ENCODE measurements at regions not wholly inside any gene's neighbourhood (a gene's known extent, or its start where the extent isn't known, plus 50 kb on each side); places are given as distances from the start of the nearest gene placed in this dataset.
"Not testable (repeated sequence)": the region's sequence is repeated elsewhere in the genome, so short reads cannot be mapped to it uniquely, and the experiment has no call there.

GRCh38 chr6:168376811-168377483 is 57.4 kb upstream of the DACT2 start:
- TF ChIP-seq, protein P1, sequence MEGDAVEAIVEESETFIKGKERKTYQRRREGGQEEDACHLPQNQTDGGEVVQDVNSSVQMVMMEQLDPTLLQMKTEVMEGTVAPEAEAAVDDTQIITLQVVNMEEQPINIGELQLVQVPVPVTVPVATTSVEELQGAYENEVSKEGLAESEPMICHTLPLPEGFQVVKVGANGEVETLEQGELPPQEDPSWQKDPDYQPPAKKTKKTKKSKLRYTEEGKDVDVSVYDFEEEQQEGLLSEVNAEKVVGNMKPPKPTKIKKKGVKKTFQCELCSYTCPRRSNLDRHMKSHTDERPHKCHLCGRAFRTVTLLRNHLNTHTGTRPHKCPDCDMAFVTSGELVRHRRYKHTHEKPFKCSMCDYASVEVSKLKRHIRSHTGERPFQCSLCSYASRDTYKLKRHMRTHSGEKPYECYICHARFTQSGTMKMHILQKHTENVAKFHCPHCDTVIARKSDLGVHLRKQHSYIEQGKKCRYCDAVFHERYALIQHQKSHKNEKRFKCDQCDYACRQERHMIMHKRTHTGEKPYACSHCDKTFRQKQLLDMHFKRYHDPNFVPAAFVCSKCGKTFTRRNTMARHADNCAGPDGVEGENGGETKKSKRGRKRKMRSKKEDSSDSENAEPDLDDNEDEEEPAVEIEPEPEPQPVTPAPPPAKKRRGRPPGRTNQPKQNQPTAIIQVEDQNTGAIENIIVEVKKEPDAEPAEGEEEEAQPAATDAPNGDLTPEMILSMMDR (IDR thresholded peaks at IDR 0.05; ENCODE audit: insufficient read depth, low read depth, low read length), result no peak
- Histone ChIP-seq H3K27me3 (ENCODE audit: control insufficient read depth, insufficient read depth, low read length) (no peaks in the 10 kb centered on the region), H3K4me3 (ENCODE audit: low read depth, low read length) (no peak overlapping the region), H3K36me3 (ENCODE audit: control insufficient read depth, insufficient read depth, low read length) (no peaks in the 10 kb centered on the region)
- CTCF ChIA-PET, result no interaction called here
- POLR2A ChIA-PET, result no interaction called here
- no peak for DNase-seq (ENCODE audit: low read depth)

- DNase-seq (ENCODE audit: low read depth), result no peak
- Histone ChIP-seq H3K36me3 (ENCODE audit: control insufficient read depth, insufficient read depth, low read length) (no peaks in the 10 kb centered on the region), H3K27me3 (ENCODE audit: control insufficient read depth, insufficient read depth, low read length) (no peaks in the 10 kb centered on the region), H3K4me3 (ENCODE audit: low read depth, low read length) (no peak overlapping the region)
- TF ChIP-seq, protein P1 (IDR thresholded peaks at IDR 0.05; ENCODE audit: insufficient read depth, low read depth, low read length), result no peak
- CTCF ChIA-PET, result no interaction called here
- POLR2A ChIA-PET, result no interaction called here
These were observed 57.9 kb upstream of the DACT2 start for GRCh38 chr6:168377484-168377855.

- DNase-seq (ENCODE audit: low read depth), result no peak
- TF ChIP-seq, protein P1 (IDR thresholded peaks at IDR 0.05; ENCODE audit: insufficient read depth, low read depth, low read length), result no peak
- Histone ChIP-seq H3K36me3 (ENCODE audit: control insufficient read depth, insufficient read depth, low read length) (no peaks in the 10 kb centered on the region), H3K4me3 (ENCODE audit: low read depth, low read length) (no peak overlapping the region), H3K27me3 (ENCODE audit: control insufficient read depth, insufficient read depth, low read length) (no peaks in the 10 kb centered on the region)
- CTCF ChIA-PET, result no interaction called here
- POLR2A ChIA-PET, result no interaction called here
These were observed 58.6 kb upstream of the DACT2 start for GRCh38 chr6:168377856-168378832.

GRCh38 chr6:168379579-168379978 is 60.0 kb upstream of the DACT2 start:
- H3K27me3 ChIP-seq (ENCODE audit: control insufficient read depth, insufficient read depth, low read length); CTCF ChIA-PET; H3K36me3 ChIP-seq (ENCODE audit: control insufficient read depth, insufficient read depth, low read length); H3K4me3 ChIP-seq (ENCODE audit: low read depth, low read length); DNase-seq (ENCODE audit: low read depth); POLR2A ChIA-PET: not testable (repeated sequence)

DNA sequence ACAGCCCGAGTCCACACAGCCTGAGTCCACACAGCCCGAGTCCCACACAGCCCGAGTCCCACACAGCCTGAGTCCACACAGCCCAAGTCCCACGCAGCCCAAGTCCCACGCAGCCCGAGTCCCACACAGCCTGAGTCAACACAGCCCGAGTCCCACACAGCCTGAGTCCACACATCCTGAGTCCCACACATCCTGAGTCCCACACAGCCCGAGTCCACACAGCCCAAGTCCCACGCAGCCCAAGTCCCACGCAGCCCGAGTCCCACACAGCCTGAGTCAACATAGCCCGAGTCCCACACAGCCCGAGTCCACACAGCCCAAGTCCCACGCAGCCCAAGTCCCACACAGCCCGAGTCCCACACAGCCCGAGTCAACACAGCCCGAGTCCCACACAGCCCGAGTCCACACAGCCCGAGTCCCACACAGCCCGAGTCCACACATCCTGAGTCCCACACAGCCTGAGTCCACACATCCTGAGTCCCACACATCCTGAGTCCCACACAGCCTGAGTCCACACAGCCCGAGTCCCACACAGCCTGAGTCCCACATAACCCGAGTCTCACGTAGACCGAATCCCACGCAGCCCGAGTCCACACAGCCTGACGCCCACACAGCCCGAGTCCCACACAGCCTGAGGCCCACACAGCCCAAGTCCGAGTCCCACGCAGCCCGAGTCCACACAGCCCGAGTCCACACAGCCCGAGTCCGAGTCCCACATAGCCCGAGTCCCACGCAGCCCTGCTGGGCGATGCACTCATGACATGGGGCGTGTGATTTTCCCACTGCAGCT is 60.6 kb upstream of the SMOC2 start:
- POLR2A ChIA-PET; DNase-seq (ENCODE audit: low read depth); H3K27me3 ChIP-seq (ENCODE audit: control insufficient read depth, insufficient read depth, low read length); H3K4me3 ChIP-seq (ENCODE audit: low read depth, low read length); H3K36me3 ChIP-seq (ENCODE audit: control insufficient read depth, insufficient read depth, low read length); CTCF ChIA-PET: not testable (repeated sequence)
